WI38 (cell line): ENCODE measurements at regions not wholly inside any gene's neighbourhood (a gene's known extent, or its start where the extent isn't known, plus 50 kb on each side); places are given as distances from the start of the nearest gene placed in this dataset.

Experiments
- H3K4me3 ChIP-seq: 2 replicates; pipeline ENCODE4 v1.5.1; 2011; ENCODE audit warnings: low read depth, mild to moderate bottlenecking, control low read depth, low read length
- TF ChIP-seq, protein P1 (sequence below): IDR thresholded peaks from 2 replicates; pipeline ENCODE4 v1.5.1; 2012; ENCODE audit warnings: low read depth, mild to moderate bottlenecking, control low read depth, low read length

DNA sequence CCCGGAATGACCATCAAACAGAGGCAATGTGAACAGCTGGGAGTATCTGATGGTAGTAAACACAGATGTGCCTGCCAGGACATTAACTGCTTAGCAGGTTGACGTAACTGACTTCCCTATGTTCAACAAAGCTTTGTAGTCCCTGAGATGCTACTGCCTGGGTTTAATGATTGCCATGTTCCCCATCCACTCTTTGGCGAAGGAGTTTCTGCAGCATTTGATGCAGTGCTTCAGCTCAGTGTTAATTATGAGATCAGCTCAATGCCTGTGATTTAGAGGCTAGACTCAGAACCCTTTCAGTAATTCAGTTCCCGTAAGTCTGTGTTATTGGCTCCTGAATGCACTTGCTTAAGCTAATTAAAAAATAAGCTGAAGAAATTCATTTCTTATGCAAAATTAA is 547.3 kb upstream of the ZNF608 start:
- no peak overlapping the region for H3K4me3 ChIP-seq
- TF ChIP-seq, protein P1, sequence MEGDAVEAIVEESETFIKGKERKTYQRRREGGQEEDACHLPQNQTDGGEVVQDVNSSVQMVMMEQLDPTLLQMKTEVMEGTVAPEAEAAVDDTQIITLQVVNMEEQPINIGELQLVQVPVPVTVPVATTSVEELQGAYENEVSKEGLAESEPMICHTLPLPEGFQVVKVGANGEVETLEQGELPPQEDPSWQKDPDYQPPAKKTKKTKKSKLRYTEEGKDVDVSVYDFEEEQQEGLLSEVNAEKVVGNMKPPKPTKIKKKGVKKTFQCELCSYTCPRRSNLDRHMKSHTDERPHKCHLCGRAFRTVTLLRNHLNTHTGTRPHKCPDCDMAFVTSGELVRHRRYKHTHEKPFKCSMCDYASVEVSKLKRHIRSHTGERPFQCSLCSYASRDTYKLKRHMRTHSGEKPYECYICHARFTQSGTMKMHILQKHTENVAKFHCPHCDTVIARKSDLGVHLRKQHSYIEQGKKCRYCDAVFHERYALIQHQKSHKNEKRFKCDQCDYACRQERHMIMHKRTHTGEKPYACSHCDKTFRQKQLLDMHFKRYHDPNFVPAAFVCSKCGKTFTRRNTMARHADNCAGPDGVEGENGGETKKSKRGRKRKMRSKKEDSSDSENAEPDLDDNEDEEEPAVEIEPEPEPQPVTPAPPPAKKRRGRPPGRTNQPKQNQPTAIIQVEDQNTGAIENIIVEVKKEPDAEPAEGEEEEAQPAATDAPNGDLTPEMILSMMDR: no peak

GRCh38 chr5:125294844-125295243 is 548.4 kb upstream of the ZNF608 start:
- TF ChIP-seq, protein P1: no peak
- H3K4me3 ChIP-seq: no peak overlapping the region

DNA sequence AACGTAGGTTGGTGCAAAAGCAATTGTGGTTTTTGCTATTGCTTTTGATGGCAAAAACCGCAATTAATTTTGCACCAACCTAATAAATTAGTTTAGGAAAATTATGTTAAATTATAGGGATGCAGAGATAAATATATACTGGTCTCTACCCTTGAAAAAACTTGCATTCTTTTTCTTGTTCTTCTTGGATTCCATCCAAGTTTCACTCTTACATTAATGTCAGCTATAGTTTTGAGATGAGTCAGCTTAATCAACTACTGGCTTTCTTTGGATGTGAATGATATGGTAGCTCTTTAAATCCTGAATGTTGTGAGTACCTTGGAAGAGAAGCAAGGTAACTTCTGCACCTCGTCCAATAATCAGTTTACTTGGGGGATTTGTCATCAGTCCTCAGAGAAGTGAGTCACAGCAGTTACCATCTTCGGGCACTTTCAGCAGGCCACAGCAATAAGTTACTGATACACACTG is 549.0 kb upstream of the ZNF608 start:
- TF ChIP-seq, protein P1: no peak
- no peak overlapping the region for H3K4me3 ChIP-seq

GRCh38 chr5:125298258-125298657 is 551.8 kb upstream of the ZNF608 start:
- TF ChIP-seq, protein P1: no peak
- no peak overlapping the region for H3K4me3 ChIP-seq

DNA sequence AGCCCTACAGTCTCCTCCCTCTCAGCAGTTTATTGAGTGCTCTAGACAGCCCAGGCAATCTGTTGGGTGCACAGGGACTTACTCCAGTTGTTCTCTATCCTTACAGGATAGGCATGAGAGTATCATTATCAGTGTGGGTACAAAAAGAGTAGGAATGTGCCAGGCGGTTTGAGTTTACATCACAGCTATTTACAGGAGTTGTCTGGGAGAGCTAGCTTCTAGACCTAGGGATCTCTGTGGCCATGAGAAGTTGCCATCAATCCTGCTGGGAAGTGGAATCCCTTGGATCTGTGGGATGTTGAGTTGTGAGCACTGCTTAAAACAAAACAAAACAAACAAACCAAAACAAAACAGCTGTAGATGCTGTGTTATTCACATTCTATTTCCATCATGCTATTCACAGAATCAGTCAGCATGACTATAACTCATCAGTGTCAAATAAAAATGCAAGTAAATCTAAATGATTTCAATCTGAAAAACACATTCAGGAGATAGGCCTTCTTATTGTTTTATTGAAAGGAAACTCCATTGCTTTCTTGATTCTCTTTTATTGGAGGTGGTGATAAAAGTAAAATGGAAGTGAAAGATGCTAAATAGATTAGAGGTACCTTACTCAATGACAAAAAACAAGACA is 552.4 kb upstream of the ZNF608 start:
- TF ChIP-seq, protein P1: no peak
- no peak overlapping the region for H3K4me3 ChIP-seq

- TF ChIP-seq, protein P1: no peak
- no peak overlapping the region for H3K4me3 ChIP-seq
Measured at GRCh38 chr5:125301711-125302110, 555.3 kb upstream of the ZNF608 start.

GRCh38 chr5:125302577-125302976 is 556.1 kb upstream of the ZNF608 start:
- TF ChIP-seq, protein P1: no peak
- no peak overlapping the region for H3K4me3 ChIP-seq
